ENCODE measurements at regions not wholly inside any gene's neighbourhood (a gene's known extent, or its start where the extent isn't known, plus 50 kb on each side); places are given as distances from the start of the nearest gene placed in this dataset.
A peak's percentile ranks its signal among the peaks of the same experiment; 100 is the strongest.
"Not testable (repeated sequence)": the region's sequence is repeated elsewhere in the genome, so short reads cannot be mapped to it uniquely, and the experiment has no call there.

- DNase-seq (ENCODE audit: low read depth): peak; percentile 6
These were observed 274.3 kb downstream of the ISL1 start for GRCh38 chr5:51657340-51658240.

- DNase-seq (ENCODE audit: low read depth): no peak
These were observed 278.5 kb downstream of the ISL1 start for GRCh38 chr5:51661646-51662265.

- no peak for DNase-seq (ENCODE audit: low read depth)
These were observed 281.4 kb downstream of the ISL1 start for GRCh38 chr5:51664491-51665250.

- no peak for DNase-seq (ENCODE audit: low read depth)
These were observed 282.0 kb downstream of the ISL1 start for GRCh38 chr5:51665251-51665593.

- no peak for DNase-seq (ENCODE audit: low read depth)
These were observed 285.8 kb downstream of the ISL1 start for GRCh38 chr5:51669095-51669494.

- no peak for DNase-seq (ENCODE audit: low read depth)
These were observed 295.1 kb downstream of the ISL1 start for GRCh38 chr5:51678330-51678729.

- DNase-seq (ENCODE audit: low read depth): no peak
These were observed 296.0 kb downstream of the ISL1 start for GRCh38 chr5:51679286-51679685.

GRCh38 chr5:51684794-51685355 lies 301.6 kb downstream of the ISL1 start:
- no peak for DNase-seq (ENCODE audit: low read depth)

GRCh38 chr5:51685419-51685818 lies 302.2 kb downstream of the ISL1 start:
- no peak for DNase-seq (ENCODE audit: low read depth)

- DNase-seq (ENCODE audit: low read depth): no peak
These were observed 303.4 kb downstream of the ISL1 start for GRCh38 chr5:51686622-51687021.

- no peak for DNase-seq (ENCODE audit: low read depth)
These were observed 308.4 kb downstream of the ISL1 start for GRCh38 chr5:51691538-51692079.

GRCh38 chr5:51694826-51695225 lies 311.6 kb downstream of the ISL1 start:
- no peak for DNase-seq (ENCODE audit: low read depth)

GRCh38 chr5:51696122-51696521 lies 312.9 kb downstream of the ISL1 start:
- DNase-seq (ENCODE audit: low read depth): no peak

- DNase-seq (ENCODE audit: low read depth): not testable (repeated sequence)
These were observed 318.8 kb downstream of the ISL1 start for GRCh38 chr5:51702046-51702445.

- DNase-seq (ENCODE audit: low read depth): no peak
These were observed 329.0 kb downstream of the ISL1 start for GRCh38 chr5:51712201-51712600.

- not testable (repeated sequence) for DNase-seq (ENCODE audit: low read depth)
These were observed 332.2 kb downstream of the ISL1 start for GRCh38 chr5:51715445-51715844.

GRCh38 chr5:51731421-51732029 lies 348.3 kb downstream of the ISL1 start:
- no peak for DNase-seq (ENCODE audit: low read depth)

- DNase-seq (ENCODE audit: low read depth): no peak
These were observed 349.1 kb downstream of the ISL1 start for GRCh38 chr5:51732304-51732703.

GRCh38 chr5:51734677-51735076 lies 351.4 kb downstream of the ISL1 start:
- no peak for DNase-seq (ENCODE audit: low read depth)

- no peak for DNase-seq (ENCODE audit: low read depth)
These were observed 362.8 kb downstream of the ISL1 start for GRCh38 chr5:51746023-51746422.

- no peak for DNase-seq (ENCODE audit: low read depth)
These were observed 365.4 kb downstream of the ISL1 start for GRCh38 chr5:51748647-51749046.
